Stimulated activated CD4-positive, alpha-beta T cell treated with anti-CD3 and anti-CD28 coated beads, Interleukin-12 subunit alpha, Interleukin-12 subunit beta, amount 100 ng/mL, for 48 hours (primary cell): ENCODE measurements at regions not wholly inside any gene's neighbourhood (a gene's known extent, or its start where the extent isn't known, plus 50 kb on each side); places are given as distances from the start of the nearest gene placed in this dataset.

Source experiments
- DNase-seq, 3 donors: peaks; one replicate each; pipeline ENCODE4 v3.0.0-alpha.2; 2020; ENCODE audit warnings: low read depth in 2 of 3, low spot score in 1 of 3

- DNase-seq: no peak
These were observed 123.1 kb upstream of the HDAC4 start for GRCh38 chr2:239523954-239524330.

- no peak for DNase-seq
These were observed 122.5 kb upstream of the HDAC4 start for GRCh38 chr2:239523147-239523953.

- no peak for DNase-seq
These were observed 121.9 kb upstream of the HDAC4 start for GRCh38 chr2:239522740-239523119.

GRCh38 chr2:239522002-239522739 lies 121.4 kb upstream of the HDAC4 start:
- DNase-seq: no peak

GRCh38 chr2:239521518-239521815 lies 120.6 kb upstream of the HDAC4 start:
- DNase-seq: no peak

- no peak for DNase-seq
These were observed 120.1 kb upstream of the HDAC4 start for GRCh38 chr2:239520811-239521517.

GRCh38 chr2:239519921-239520585 lies 119.2 kb upstream of the HDAC4 start:
- DNase-seq: no peak

- no peak for DNase-seq
These were observed 118.5 kb upstream of the HDAC4 start for GRCh38 chr2:239519089-239519920.

- DNase-seq: no peak
These were observed 117.7 kb upstream of the HDAC4 start for GRCh38 chr2:239518286-239519088.

- no peak for DNase-seq
These were observed 116.9 kb upstream of the HDAC4 start for GRCh38 chr2:239517686-239518085.

GRCh38 chr2:239516954-239517305 lies 116.1 kb upstream of the HDAC4 start:
- no peak for DNase-seq

- no peak for DNase-seq
These were observed 115.6 kb upstream of the HDAC4 start for GRCh38 chr2:239516286-239516953.

GRCh38 chr2:239514754-239515530 lies 114.1 kb upstream of the HDAC4 start:
- DNase-seq: no peak

- no peak for DNase-seq
These were observed 111.2 kb upstream of the HDAC4 start for GRCh38 chr2:239512054-239512453.

GRCh38 chr2:239509373-239510143 lies 108.7 kb upstream of the HDAC4 start:
- DNase-seq: no peak

- no peak for DNase-seq
These were observed 107.4 kb upstream of the HDAC4 start for GRCh38 chr2:239508261-239508660.

GRCh38 chr2:239507576-239508258 lies 106.9 kb upstream of the HDAC4 start:
- DNase-seq: no peak
